Mesendoderm (in vitro differentiated cells): ENCODE measurements at regions not wholly inside any gene's neighbourhood (a gene's known extent, or its start where the extent isn't known, plus 50 kb on each side); places are given as distances from the start of the nearest gene placed in this dataset.

Source experiments
- DNase-seq: peaks from one replicate; pipeline ENCODE4 v3.0.0; 2013
- H2AK5ac ChIP-seq: 2 replicates; pipeline ENCODE4 v1.6.1; 2013; ENCODE audit warnings: low read length, inconsistent platforms
- H2BK120ac ChIP-seq: 2 replicates; pipeline ENCODE4 v1.6.1; 2013; ENCODE audit warnings: low read depth, mild to moderate bottlenecking, low read length, moderate library complexity, mixed read lengths
- H2BK15ac ChIP-seq: replicated peaks from 2 replicates; pipeline ENCODE4 v1.6.1; 2013; ENCODE audit warnings: low read depth, mild to moderate bottlenecking, moderate library complexity
- H2BK5ac ChIP-seq: 2 replicates; pipeline ENCODE4 v1.6.1; 2013; ENCODE audit warnings: low read length, inconsistent platforms
- H3K18ac ChIP-seq: 2 replicates; pipeline ENCODE4 v1.6.1; 2013; ENCODE audit warnings: mild to moderate bottlenecking, low read length, mixed read lengths
- H3K23ac ChIP-seq: one replicate; pipeline ENCODE4 v1.6.1; 2013; ENCODE audit warnings: low read length
- H3K27ac ChIP-seq: 2 replicates; pipeline ENCODE4 v1.5.1; 2013; ENCODE audit warnings: low read depth, mild to moderate bottlenecking, inconsistent platforms, low read length, moderate library complexity
- H3K27me3 ChIP-seq: 2 replicates; pipeline ENCODE4 v1.6.1; 2013; ENCODE audit warnings: low read length, control low read depth, mild to moderate bottlenecking, inconsistent platforms; ENCODE audit not compliant: insufficient read depth, poor library complexity
- H3K36me3 ChIP-seq: 2 replicates; pipeline ENCODE4 v1.6.1; 2013; ENCODE audit warnings: low read length, inconsistent platforms; ENCODE audit not compliant: control insufficient read depth, insufficient read depth
- H3K4ac ChIP-seq: one replicate; pipeline ENCODE4 v1.6.1; 2013; ENCODE audit warnings: low read depth, mild to moderate bottlenecking, low read length, moderate library complexity
- H3K4me1 ChIP-seq: 2 replicates; pipeline ENCODE4 v1.6.1; 2013; ENCODE audit warnings: low read depth, low read length, inconsistent platforms; ENCODE audit not compliant: control insufficient read depth
- H3K4me2 ChIP-seq: 2 replicates; pipeline ENCODE4 v1.6.1; 2013; ENCODE audit warnings: low read length
- H3K4me3 ChIP-seq: 2 replicates; pipeline ENCODE4 v1.5.1; 2013; ENCODE audit warnings: mild to moderate bottlenecking, low read length
- H3K56ac ChIP-seq: one replicate; pipeline ENCODE4 v1.6.1; 2013; ENCODE audit warnings: low read length
- H3K79me1 ChIP-seq: 2 replicates; pipeline ENCODE4 v1.6.1; 2013; ENCODE audit warnings: low read length, inconsistent platforms
- H3K79me2 ChIP-seq: 2 replicates; pipeline ENCODE4 v1.6.1; 2013; ENCODE audit warnings: mild to moderate bottlenecking, low read length; ENCODE audit not compliant: control insufficient read depth, insufficient read depth
- H3K9ac ChIP-seq: 2 replicates; pipeline ENCODE4 v1.6.1; 2013; ENCODE audit warnings: low read length, inconsistent platforms
- H4K5ac ChIP-seq: one replicate; pipeline ENCODE4 v1.6.1; 2013; ENCODE audit warnings: low read length
- H4K8ac ChIP-seq: one replicate; pipeline ENCODE4 v1.6.1; 2013; ENCODE audit warnings: low read depth, mild to moderate bottlenecking, control low read depth, low read length, moderate library complexity
- WGBS: extraction: QIAGEN DNeasy Blood & Tissue Kit; methylation state at CpG from one replicate; pipeline ENCODE4 v1.1.7; 2013; ENCODE audit warnings: low lambda C conversion rate, missing lambda C conversion rate; ENCODE audit not compliant: insufficient coverage; ENCODE audit errors: extremely low coverage; 5-methylcytosine and 5-hydroxymethylcytosine counted together

- Histone ChIP-seq H2BK5ac (no peak overlapping the region), H2AK5ac (no peak overlapping the region), H3K18ac (no peak overlapping the region), H3K23ac (no peak overlapping the region), H2BK15ac (no peak overlapping the region), H3K36me3 (no peaks in the 10 kb centered on the region), H3K4me2 (no peak overlapping the region), H3K56ac (no peak overlapping the region), H3K27me3 (no peaks in the 10 kb centered on the region), H3K79me2 (no peaks in the 10 kb centered on the region), H3K4me1 (no peaks in the 10 kb centered on the region), H3K79me1 (no peaks in the 10 kb centered on the region), H4K8ac (no peak overlapping the region), H4K5ac (no peak overlapping the region), H3K27ac (no peak overlapping the region), H3K9ac (no peak overlapping the region), H3K4me3 (no peak overlapping the region), H2BK120ac (no peak overlapping the region), H3K4ac (no peak overlapping the region)
- no peak for DNase-seq
- WGBS: no CpG with 5 or more reads among the region's 10 CpGs
These were observed 398.4 kb downstream of the DAD1 start for GRCh38 chr14:22190411-22191191.

DNA sequence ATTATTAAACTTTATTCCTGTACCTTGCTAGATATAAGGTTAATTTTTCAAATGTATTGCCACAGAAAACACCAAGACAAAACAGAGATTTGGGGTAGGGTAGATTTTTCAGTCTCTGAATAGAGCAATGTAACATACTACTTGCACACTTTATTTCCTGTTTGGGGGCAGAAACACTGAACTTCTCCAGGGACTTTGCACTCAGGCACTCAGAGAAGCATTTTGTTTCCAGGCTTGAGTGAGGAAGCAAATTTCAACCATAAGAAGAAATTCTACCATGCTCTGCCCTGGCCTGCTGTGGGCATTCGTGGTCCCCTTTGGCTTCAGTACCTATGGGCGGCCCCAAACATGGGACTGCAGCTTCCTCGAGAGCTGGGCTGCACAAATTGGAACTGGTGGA is 399.1 kb downstream of the DAD1 start:
- Histone ChIP-seq H3K9ac (no peak overlapping the region), H3K4ac (no peak overlapping the region), H4K5ac (no peak overlapping the region), H3K27me3 (no peaks in the 10 kb centered on the region), H3K4me3 (no peak overlapping the region), H2BK120ac (no peak overlapping the region), H3K36me3 (no peaks in the 10 kb centered on the region), H4K8ac (no peak overlapping the region), H2AK5ac (no peak overlapping the region), H3K4me1 (no peaks in the 10 kb centered on the region), H3K79me1 (no peaks in the 10 kb centered on the region), H3K4me2 (no peak overlapping the region), H3K79me2 (no peaks in the 10 kb centered on the region), H3K27ac (no peak overlapping the region), H3K56ac (no peak overlapping the region), H3K23ac (no peak overlapping the region), H2BK5ac (no peak overlapping the region), H3K18ac (no peak overlapping the region), H2BK15ac (no peak overlapping the region)
- no peak for DNase-seq
- no CpG with 5 or more reads among the region's 3 CpGs for WGBS

DNA sequence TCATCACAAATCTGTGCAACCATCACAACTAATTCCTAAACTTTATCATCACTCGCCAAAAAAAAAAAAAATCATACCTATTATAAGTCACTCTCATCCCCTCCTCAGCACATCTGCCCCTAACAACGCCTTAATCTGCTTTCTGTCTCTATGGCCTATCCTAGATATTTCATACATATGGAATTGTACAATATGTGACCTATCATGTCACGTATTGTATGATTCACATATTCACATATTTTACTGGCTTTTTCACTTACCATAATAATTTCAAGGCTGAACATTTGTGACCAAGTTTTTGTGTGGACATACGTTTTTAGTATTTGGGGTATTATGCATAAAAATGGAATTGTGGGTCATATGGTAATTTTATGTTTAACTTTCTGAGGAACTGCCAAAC is 400.7 kb downstream of the DAD1 start:
- H4K8ac ChIP-seq: no peak overlapping the region
- no peak overlapping the region for H3K56ac ChIP-seq
- H2AK5ac ChIP-seq: no peak overlapping the region
- no peak overlapping the region for H2BK15ac ChIP-seq
- no peak overlapping the region for H2BK5ac ChIP-seq
- no peak overlapping the region for H3K27ac ChIP-seq
- no peak overlapping the region for H3K4ac ChIP-seq
- no peak overlapping the region for H3K23ac ChIP-seq
- no peaks in the 10 kb centered on the region for H3K4me1 ChIP-seq
- H3K36me3 ChIP-seq: no peaks in the 10 kb centered on the region
- 100% methylated on average over 1 of the region's 4 CpGs for WGBS
- H2BK120ac ChIP-seq: no peak overlapping the region
- H3K4me2 ChIP-seq: no peak overlapping the region
- H3K79me2 ChIP-seq: no peaks in the 10 kb centered on the region
- DNase-seq: no peak
- H3K79me1 ChIP-seq: no peaks in the 10 kb centered on the region
- no peak overlapping the region for H3K18ac ChIP-seq
- no peak overlapping the region for H4K5ac ChIP-seq
- no peaks in the 10 kb centered on the region for H3K27me3 ChIP-seq
- H3K4me3 ChIP-seq: no peak overlapping the region
- no peak overlapping the region for H3K9ac ChIP-seq

DNA sequence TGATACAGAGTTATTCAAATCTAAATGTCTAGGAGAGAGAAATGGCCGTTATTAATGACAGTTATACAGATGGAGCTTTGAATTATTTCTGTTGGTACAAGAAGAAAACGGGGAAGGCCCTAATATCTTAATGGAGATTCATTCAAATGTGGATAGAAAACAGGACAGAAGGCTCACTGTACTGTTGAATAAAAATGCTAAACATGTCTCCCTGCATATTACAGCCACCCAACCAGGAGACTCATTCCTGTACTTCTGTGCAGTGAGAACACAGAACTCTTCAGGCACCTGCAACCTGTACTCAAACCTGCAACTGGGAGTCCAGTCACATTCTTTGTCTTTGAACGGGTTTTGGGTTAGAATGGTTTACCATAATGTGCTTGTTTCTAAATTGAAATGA is 403.2 kb downstream of the DAD1 start:
- Histone ChIP-seq H3K23ac (no peak overlapping the region), H2BK120ac (no peak overlapping the region), H3K4ac (no peak overlapping the region), H2BK5ac (no peak overlapping the region), H3K79me2 (no peaks in the 10 kb centered on the region), H3K56ac (no peak overlapping the region), H3K27ac (no peak overlapping the region), H2BK15ac (no peak overlapping the region), H4K5ac (no peak overlapping the region), H3K4me3 (no peak overlapping the region), H2AK5ac (no peak overlapping the region), H3K9ac (no peak overlapping the region), H3K18ac (no peak overlapping the region), H3K36me3 (no peaks in the 10 kb centered on the region), H3K27me3 (no peaks in the 10 kb centered on the region), H3K79me1 (no peaks in the 10 kb centered on the region), H3K4me2 (no peak overlapping the region), H3K4me1 (no peaks in the 10 kb centered on the region), H4K8ac (no peak overlapping the region)
- no peak for DNase-seq
- no CpG with 5 or more reads among the region's 3 CpGs for WGBS

DNA sequence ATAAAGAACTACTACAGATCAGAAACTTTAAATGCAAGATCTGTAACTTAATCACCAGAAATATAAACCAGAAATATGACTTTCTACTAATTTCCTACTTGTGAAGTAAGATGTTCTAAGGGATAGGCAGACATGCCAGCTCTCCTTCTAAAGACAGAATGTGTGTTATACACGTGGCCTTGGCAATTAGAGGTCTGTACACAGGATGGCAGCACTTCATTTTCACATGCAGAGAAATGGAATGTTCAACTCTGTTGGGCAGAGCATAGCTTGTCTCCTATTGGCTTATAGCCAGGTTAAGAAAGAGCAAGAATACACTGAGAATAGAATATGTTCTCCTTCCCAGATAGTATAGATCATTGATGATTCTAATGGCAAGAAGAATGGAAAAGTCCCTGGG is 403.8 kb downstream of the DAD1 start:
- no peaks in the 10 kb centered on the region for H3K79me2 ChIP-seq
- H3K56ac ChIP-seq: no peak overlapping the region
- no peak overlapping the region for H2AK5ac ChIP-seq
- H3K4me3 ChIP-seq: no peak overlapping the region
- no peaks in the 10 kb centered on the region for H3K36me3 ChIP-seq
- no peak overlapping the region for H3K4me2 ChIP-seq
- no peak overlapping the region for H4K5ac ChIP-seq
- no peak overlapping the region for H3K18ac ChIP-seq
- DNase-seq: no peak
- H2BK5ac ChIP-seq: no peak overlapping the region
- H2BK120ac ChIP-seq: no peak overlapping the region
- no peak overlapping the region for H2BK15ac ChIP-seq
- no peaks in the 10 kb centered on the region for H3K27me3 ChIP-seq
- H3K79me1 ChIP-seq: no peaks in the 10 kb centered on the region
- H4K8ac ChIP-seq: no peak overlapping the region
- no peaks in the 10 kb centered on the region for H3K4me1 ChIP-seq
- no peak overlapping the region for H3K27ac ChIP-seq
- WGBS: no CpG with 5 or more reads among the region's 1 CpG
- no peak overlapping the region for H3K9ac ChIP-seq
- H3K23ac ChIP-seq: no peak overlapping the region
- H3K4ac ChIP-seq: no peak overlapping the region

DNA sequence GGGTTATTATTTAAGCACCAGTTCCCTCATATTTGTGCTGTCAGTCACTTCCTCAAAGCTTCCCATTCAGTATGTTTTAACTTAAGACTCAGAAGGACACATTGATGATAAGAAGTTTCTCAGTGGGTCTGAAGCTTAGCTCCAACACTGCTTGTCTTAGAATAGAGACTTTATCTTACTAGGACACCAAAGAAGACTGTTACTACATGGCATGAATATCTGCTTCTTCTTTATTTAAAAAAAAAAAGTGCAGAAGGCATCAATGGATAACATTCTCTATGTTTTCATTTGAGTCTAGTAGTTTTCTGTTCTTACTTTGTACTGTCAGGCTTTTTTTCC is 404.2 kb downstream of the DAD1 start:
- H2BK5ac ChIP-seq: no peak overlapping the region
- H3K27me3 ChIP-seq: no peaks in the 10 kb centered on the region
- no peak overlapping the region for H3K4ac ChIP-seq
- H3K4me2 ChIP-seq: no peak overlapping the region
- H2BK120ac ChIP-seq: no peak overlapping the region
- no peak overlapping the region for H2BK15ac ChIP-seq
- H3K18ac ChIP-seq: no peak overlapping the region
- H4K5ac ChIP-seq: no peak overlapping the region
- no peak overlapping the region for H3K56ac ChIP-seq
- H4K8ac ChIP-seq: no peak overlapping the region
- no peak overlapping the region for H3K9ac ChIP-seq
- no peak overlapping the region for H3K23ac ChIP-seq
- no peak overlapping the region for H2AK5ac ChIP-seq
- no peaks in the 10 kb centered on the region for H3K79me2 ChIP-seq
- no peak overlapping the region for H3K4me3 ChIP-seq
- no peak overlapping the region for H3K27ac ChIP-seq
- no peaks in the 10 kb centered on the region for H3K4me1 ChIP-seq
- H3K79me1 ChIP-seq: no peaks in the 10 kb centered on the region
- H3K36me3 ChIP-seq: no peaks in the 10 kb centered on the region
- DNase-seq: no peak
